Fibroblast of peridontal ligament (primary cell): ENCODE measurements at regions not wholly inside any gene's neighbourhood (a gene's known extent, or its start where the extent isn't known, plus 50 kb on each side); places are given as distances from the start of the nearest gene placed in this dataset.
A peak's percentile ranks its signal among the peaks of the same experiment; 100 is the strongest.

ENCODE experiments used
- DNase-seq: peaks from one replicate; pipeline ENCODE4 v3.0.0-alpha.2; 2010; ENCODE audit errors: extremely low read depth

GRCh38 chr3:111472556-111472955 lies 69.4 kb upstream of the CD96 start:
- DNase-seq, result no peak

DNA sequence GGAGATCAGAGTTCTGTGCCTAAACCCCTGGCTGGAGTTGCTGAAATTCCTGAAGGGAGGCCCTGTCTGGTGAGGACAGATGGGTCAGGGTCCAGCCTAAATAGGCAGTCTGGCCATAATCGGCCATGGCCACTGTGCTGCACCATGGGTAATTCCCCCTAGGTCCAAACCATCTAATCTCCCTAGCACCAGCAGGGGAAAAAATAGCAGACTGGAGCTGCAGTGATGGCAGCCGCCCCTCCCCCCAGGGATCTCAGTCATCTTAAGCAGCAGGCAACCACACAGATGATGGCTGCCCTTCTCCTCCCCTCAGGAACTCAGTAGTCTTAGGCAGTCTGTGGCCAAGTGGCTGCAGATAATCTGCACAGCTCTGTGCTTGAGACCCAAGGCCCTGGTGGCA lies 68.4 kb upstream of the CD96 start:
- DNase-seq, result no peak

GRCh38 chr3:111476701-111477100 lies 65.3 kb upstream of the CD96 start:
- DNase-seq, result no peak

- DNase-seq, result no peak
Measured at GRCh38 chr3:111480091-111480490, 61.9 kb upstream of the CD96 start.

DNA sequence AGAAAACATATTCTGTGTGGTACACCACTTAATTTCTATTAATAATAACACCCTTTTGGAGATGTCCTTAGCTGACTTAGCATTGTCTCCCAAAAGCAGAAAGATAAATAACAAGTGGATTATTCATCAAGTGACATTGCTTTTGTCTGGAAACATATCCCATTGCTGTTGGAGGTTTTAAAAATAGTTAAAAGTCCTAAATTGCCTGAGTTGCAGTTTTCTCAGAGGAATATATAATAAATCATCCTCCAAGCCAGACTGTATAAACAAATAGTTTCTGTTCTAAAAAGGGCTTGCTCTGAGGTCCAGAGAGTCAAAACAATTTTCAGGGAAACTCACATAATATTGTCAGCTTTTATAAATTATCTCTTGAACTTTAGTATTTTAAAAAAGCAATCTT lies 60.4 kb upstream of the CD96 start:
- peak; percentile 20 for DNase-seq

DNA sequence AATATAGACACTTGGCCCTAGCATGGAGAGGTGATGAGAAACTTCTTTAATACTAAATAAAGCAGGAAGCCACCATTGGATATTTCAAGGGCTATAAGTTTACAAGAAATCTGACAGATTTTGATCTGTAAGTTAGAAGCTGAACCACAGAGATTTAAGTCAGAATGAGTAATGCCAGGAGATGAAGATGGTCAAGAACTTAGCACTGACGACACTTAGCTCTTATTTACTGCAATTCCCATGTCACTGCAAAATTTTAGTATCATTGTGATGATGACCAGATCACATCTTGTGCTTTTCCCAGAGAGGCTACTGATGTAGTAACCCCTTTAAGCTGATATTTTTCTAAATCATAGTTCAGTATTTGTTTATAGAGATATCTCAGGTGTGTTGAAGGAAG lies 59.4 kb upstream of the CD96 start:
- no peak for DNase-seq

DNA sequence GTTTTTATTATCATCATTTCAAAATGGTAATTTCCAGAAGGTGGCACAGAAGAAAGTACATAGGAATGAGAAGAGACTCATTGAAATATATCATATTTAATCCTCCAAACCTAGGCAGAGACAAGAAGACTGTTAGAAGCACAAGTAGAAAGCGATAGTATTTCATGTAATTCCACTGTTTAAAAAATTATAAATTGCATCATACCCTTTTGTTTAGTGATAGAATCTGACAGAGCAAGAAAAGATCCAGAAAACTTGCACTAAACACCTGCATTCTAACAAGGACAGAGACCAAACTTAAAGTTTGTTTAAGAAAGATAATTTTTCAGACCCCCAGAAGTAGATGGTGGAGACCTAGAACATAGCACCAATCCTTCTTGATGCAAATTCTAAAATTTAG lies 56.9 kb upstream of the CD96 start:
- peak; percentile 11 for DNase-seq
